NCI-H2029 treated with DMSO at 0.1 percent for 48 hours (cell line): ENCODE measurements at regions not wholly inside any gene's neighbourhood (a gene's known extent, or its start where the extent isn't known, plus 50 kb on each side); places are given as distances from the start of the nearest gene placed in this dataset.
"Not testable (repeated sequence)": the region's sequence is repeated elsewhere in the genome, so short reads cannot be mapped to it uniquely, and the experiment has no call there.

Experiments
- DNase-seq: peaks from one replicate; lab custom pipeline; 2025; lab: John Stamatoyannopoulos, UW

GRCh38 chr6:4460586-4461475, 315.4 kb upstream of the CDYL start:
- DNase-seq = no peak

- DNase-seq = no peak
Observed at GRCh38 chr6:4459996-4460395, 316.2 kb upstream of the CDYL start.

GRCh38 chr6:4459032-4459431, 317.2 kb upstream of the CDYL start:
- DNase-seq = no peak

- DNase-seq = no peak
Observed at GRCh38 chr6:4451718-4452117, 316.3 kb upstream of the ECI2 start.

- no peak for DNase-seq
Observed at GRCh38 chr6:4451081-4451480, 315.7 kb upstream of the ECI2 start.

GRCh38 chr6:4450237-4450636, 314.9 kb upstream of the ECI2 start:
- no peak for DNase-seq

- no peak for DNase-seq
Observed at GRCh38 chr6:4449409-4449808, 314.0 kb upstream of the ECI2 start.

- DNase-seq = no peak
Observed at GRCh38 chr6:4448841-4449240, 313.5 kb upstream of the ECI2 start.

GRCh38 chr6:4447639-4448330, 312.4 kb upstream of the ECI2 start:
- DNase-seq = no peak

- DNase-seq = no peak
Observed at GRCh38 chr6:4446982-4447381, 311.6 kb upstream of the ECI2 start.

- no peak for DNase-seq
Observed at GRCh38 chr6:4441981-4442434, 306.6 kb upstream of the ECI2 start.

- DNase-seq = no peak
Observed at GRCh38 chr6:4439159-4439558, 303.8 kb upstream of the ECI2 start.

- no peak for DNase-seq
Observed at GRCh38 chr6:4437342-4437741, 302.0 kb upstream of the ECI2 start.

GRCh38 chr6:4435981-4436445, 300.6 kb upstream of the ECI2 start:
- DNase-seq = no peak

GRCh38 chr6:4434655-4435054, 299.3 kb upstream of the ECI2 start:
- DNase-seq = no peak

GRCh38 chr6:4433199-4433598, 297.8 kb upstream of the ECI2 start:
- DNase-seq = no peak

- DNase-seq = no peak
Observed at GRCh38 chr6:4426968-4427367, 291.6 kb upstream of the ECI2 start.

- DNase-seq = no peak
Observed at GRCh38 chr6:4421837-4422236, 286.5 kb upstream of the ECI2 start.

- no peak for DNase-seq
Observed at GRCh38 chr6:4420160-4420865, 284.9 kb upstream of the ECI2 start.

- DNase-seq = no peak
Observed at GRCh38 chr6:4415549-4415948, 280.2 kb upstream of the ECI2 start.

- not testable (repeated sequence) for DNase-seq
Observed at GRCh38 chr6:4414078-4414477, 278.7 kb upstream of the ECI2 start.

- DNase-seq = no peak
Observed at GRCh38 chr6:4413073-4413472, 277.7 kb upstream of the ECI2 start.

- DNase-seq = no peak
Observed at GRCh38 chr6:4412488-4412887, 277.1 kb upstream of the ECI2 start.
